Psoas muscle (tissue), 7 donors: ENCODE measurements at regions not wholly inside any gene's neighbourhood (a gene's known extent, or its start where the extent isn't known, plus 50 kb on each side); places are given as distances from the start of the nearest gene placed in this dataset.

Experiments used
- ATAC-seq, 4 donors: fragments of 200-7000 bp; cut with Tn5 transposase; one replicate each; pipeline ENCODE4 v1.9.1; 2020; ENCODE audit warnings: moderate library complexity in 3 of 4, mild to moderate bottlenecking in 2 of 4
- DNase-seq, 2 donors: peaks; one replicate each; pipeline ENCODE4 v3.0.0-alpha.2; 2020
- H3K27ac ChIP-seq: fragments of 200-600 bp; one replicate; pipeline ENCODE4 v1.8.0; 2022
- H3K27me3 ChIP-seq, 3 donors: fragments of 200-600 bp in 1 of 3; one replicate each; pipeline versions ENCODE4 v1.6.1 to v1.8.0; 2013 to 2022; ENCODE audit warnings: low read length in 2 of 3, mild to moderate bottlenecking in 2 of 3, moderate library complexity in 1 of 3; ENCODE audit not compliant: insufficient read depth in 3 of 3
- H3K36me3 ChIP-seq, 2 donors: fragments of 200-600 bp in 1 of 2; one replicate each; pipeline versions ENCODE4 v1.6.1 to v1.8.0; 2013 to 2022; ENCODE audit warnings: low read depth in 1 of 2, mild to moderate bottlenecking in 1 of 2, moderate library complexity in 1 of 2; ENCODE audit not compliant: insufficient read depth in 1 of 2
- H3K4me1 ChIP-seq: fragments of 200-600 bp; one replicate; pipeline ENCODE4 v1.8.0; 2022
- H3K4me3 ChIP-seq: fragments of 200-600 bp; one replicate; pipeline ENCODE4 v1.8.0; 2022; ENCODE audit warnings: mild to moderate bottlenecking
- H3K9me3 ChIP-seq: fragments of 200-600 bp; one replicate; pipeline ENCODE4 v1.8.0; 2022
- CTCF ChIP-seq: fragments of 200-600 bp; IDR thresholded peaks from one replicate; pipeline ENCODE4 v1.8.0; 2022; ENCODE audit warnings: antibody characterized with exemption
- WGBS, 3 donors: extraction: QIAGEN DNeasy Blood & Tissue Kit; methylation state at CpG; one replicate each; pipeline versions ENCODE4 v1.1.6 to v1.1.7; 2013; 5-methylcytosine and 5-hydroxymethylcytosine counted together
- intact Hi-C, 2 donors: fragments of 100-400 bp; cut with DNase I; formaldehyde crosslinking; loops; one replicate each; pipeline versions ENCODE4 v1.11.0 to v1.14.2; 2022
- donor health status: healthy with polysubstance abuse.
- donor health status: DM: no; HTN: no; CAD: no; lungs with moderate emphysema.
- donor health status: Bipolar disorder and iron deficiency.
- donor health status: healthy.
- donor health status: DM: yes; HTN: yes; CAD: no.
- donor health status: DM: no; HTN: no; CAD: no.
- donor health status: DM: yes; HTN: yes; CAD: no.

DNA sequence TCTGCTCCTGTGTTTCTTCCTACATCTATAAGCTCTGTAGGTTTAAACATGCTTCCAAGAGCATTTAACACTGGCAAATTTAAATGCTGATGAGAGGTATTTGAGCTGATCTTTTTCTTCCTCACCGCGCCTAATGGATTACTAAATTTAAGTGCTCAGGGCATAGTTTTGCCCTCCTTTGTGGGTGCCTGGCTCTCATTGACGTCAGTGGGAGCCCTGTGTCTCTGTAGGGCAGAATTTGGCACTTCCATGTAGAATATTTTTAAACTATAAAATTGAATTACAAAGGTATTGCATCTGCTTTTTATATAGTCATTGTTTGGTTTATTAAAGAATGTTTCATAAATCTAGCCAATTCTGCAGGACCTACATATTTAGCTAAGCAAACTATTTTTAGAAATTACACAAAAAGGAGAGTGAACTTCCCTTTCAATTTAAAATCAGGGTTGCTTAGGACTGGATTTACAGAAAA, 444.8 kb downstream of the AEBP2 start:
- 38 to 53% (median 38%) methylated on average over 3 of the region's 3 CpGs for WGBS, 3 donors
- intact Hi-C loops: no loop called here
- Histone ChIP-seq H3K4me3 (no peak overlapping the region), H3K9me3 (no peaks in the 10 kb centered on the region), H3K36me3 (no peaks in the 10 kb centered on the region), H3K4me1 (no peaks in the 10 kb centered on the region), H3K27ac (no peak overlapping the region), H3K27me3 (no peaks in the 10 kb centered on the region)
- no peak for ATAC-seq
- no peak for TF ChIP-seq CTCF
- no peak for DNase-seq

DNA sequence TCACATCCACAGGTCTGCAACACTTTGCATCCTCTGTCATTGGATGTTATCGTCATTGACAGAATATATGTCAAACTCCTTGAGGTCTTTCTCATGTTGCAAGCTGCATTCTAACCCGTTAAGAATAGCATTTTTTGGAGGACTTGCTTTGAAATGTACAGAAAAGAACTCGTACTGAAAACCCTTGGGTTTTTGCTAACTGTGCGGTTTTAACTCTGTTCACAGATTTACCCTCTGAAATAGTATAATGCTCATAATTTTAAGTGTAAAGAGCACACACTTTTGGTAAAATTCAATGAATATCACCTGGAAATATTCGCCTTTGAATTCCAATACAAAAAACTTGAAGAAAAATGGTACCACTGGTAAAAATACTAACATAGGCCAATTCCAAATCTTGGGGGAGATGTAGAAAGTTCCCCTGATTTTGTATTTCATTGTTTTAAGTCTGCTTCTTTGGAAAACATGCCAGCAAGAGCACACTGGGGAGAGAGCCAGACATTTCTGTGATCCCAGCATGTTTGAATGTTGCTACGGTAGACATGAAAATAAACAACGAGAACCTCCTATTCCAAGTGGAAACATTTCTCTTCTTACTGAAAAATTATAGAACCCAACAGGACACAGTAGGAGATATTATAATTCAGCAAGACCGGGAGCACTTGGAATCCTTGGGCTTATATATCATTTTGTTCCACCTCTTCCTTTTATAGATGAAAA, 446.0 kb downstream of the AEBP2 start:
- TF ChIP-seq CTCF: no peak
- intact Hi-C loops: no loop called here
- no peak for ATAC-seq
- H3K27me3 ChIP-seq: no peaks in the 10 kb centered on the region
- 52 to 56% (median 54%) methylated on average over 8 of the region's 8 CpGs for WGBS, 3 donors
- no peaks in the 10 kb centered on the region for H3K4me1 ChIP-seq
- no peaks in the 10 kb centered on the region for H3K36me3 ChIP-seq
- DNase-seq: no peak
- H3K4me3 ChIP-seq: no peak overlapping the region
- H3K9me3 ChIP-seq: no peaks in the 10 kb centered on the region
- H3K27ac ChIP-seq: no peak overlapping the region

DNA sequence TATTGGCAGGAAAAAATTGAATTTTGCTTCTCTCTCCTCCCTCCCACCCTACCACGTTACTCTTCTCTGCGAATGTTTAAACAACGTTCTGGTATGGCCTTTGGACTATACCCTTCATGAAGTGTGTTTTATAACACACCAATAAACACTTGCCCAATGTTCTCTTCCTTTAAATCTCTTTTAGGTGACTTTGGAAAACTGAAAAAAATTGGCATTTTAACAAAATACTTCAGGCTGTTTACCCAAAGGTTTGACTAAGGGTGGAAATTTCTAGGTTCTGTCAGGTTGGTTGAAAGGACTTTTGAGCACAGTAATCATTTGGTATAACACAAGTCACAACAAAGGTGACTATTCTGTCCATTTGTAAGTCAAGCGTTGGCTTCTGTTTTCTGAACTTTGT, 446.8 kb downstream of the AEBP2 start:
- H3K4me1 ChIP-seq: no peaks in the 10 kb centered on the region
- 83 to 89% (median 89%) methylated on average over 4 of the region's 4 CpGs for WGBS, 3 donors
- intact Hi-C loops: no loop called here
- H3K27ac ChIP-seq: no peak overlapping the region
- no peaks in the 10 kb centered on the region for H3K36me3 ChIP-seq
- no peaks in the 10 kb centered on the region for H3K27me3 ChIP-seq
- no peak overlapping the region for H3K4me3 ChIP-seq
- ATAC-seq (no peak), DNase-seq (no peak)
- no peak for TF ChIP-seq CTCF
- H3K9me3 ChIP-seq: no peaks in the 10 kb centered on the region

- H3K4me3 ChIP-seq: no peak overlapping the region
- intact Hi-C loops: no loop called here
- H3K36me3 ChIP-seq: no peaks in the 10 kb centered on the region
- no peak for DNase-seq
- no peak overlapping the region for H3K27ac ChIP-seq
- WGBS, 3 donors: 79 to 84% (median 80%) methylated on average over 5 of the region's 5 CpGs
- TF ChIP-seq CTCF: no peak
- no peaks in the 10 kb centered on the region for H3K9me3 ChIP-seq
- H3K4me1 ChIP-seq: no peaks in the 10 kb centered on the region
- no peak for ATAC-seq
- H3K27me3 ChIP-seq: no peaks in the 10 kb centered on the region
Measured at GRCh38 chr12:19886639-19887064, 447.4 kb downstream of the AEBP2 start.

GRCh38 chr12:19890024-19890423, 450.7 kb downstream of the AEBP2 start:
- intact Hi-C loops: loop anchor here in 1 of 2 donors (10.0 kb wide), 1 partner anchor 145 kb away; no protein-coding TSS in a partner anchor
- no peak for ATAC-seq

More at GRCh38 chr12:19890024-19890423, 450.7 kb downstream of the AEBP2 start:
- no peaks in the 10 kb centered on the region for H3K36me3 ChIP-seq
- H3K4me1 ChIP-seq: no peaks in the 10 kb centered on the region
- no peak for TF ChIP-seq CTCF
- H3K4me3 ChIP-seq: no peak overlapping the region
- no peaks in the 10 kb centered on the region for H3K9me3 ChIP-seq
- no peak overlapping the region for H3K27ac ChIP-seq
- no peaks in the 10 kb centered on the region for H3K27me3 ChIP-seq
- no peak for DNase-seq
